ENCODE measurements at regions not wholly inside any gene's neighbourhood (a gene's known extent, or its start where the extent isn't known, plus 50 kb on each side); places are given as distances from the start of the nearest gene placed in this dataset.

GRCh38 chr6:110537208-110538123, 61.1 kb upstream of the SLC22A16 start:
- H3K27ac ChIP-seq (replicated peaks) = no peak overlapping the region
- no peak for DNase-seq (ENCODE audit: low read depth in 1 of 2, low spot score in 1 of 2)
- H3K27me3 ChIP-seq (ENCODE audit: insufficient read depth, poor library complexity, severe bottlenecking) = no peaks in the 10 kb centered on the region
- no peak for TF ChIP-seq GABPA (IDR thresholded peaks at IDR 0.05; ENCODE audit: low read depth)
- TF ChIP-seq POLR2AphosphoS5 (IDR thresholded peaks at IDR 0.05; ENCODE audit: low read depth) = no peak
- TF ChIP-seq REST (IDR thresholded peaks at IDR 0.05; ENCODE audit: insufficient replicate concordance, low read depth) = no peak
- no peak for TF ChIP-seq CTCF (IDR thresholded peaks at IDR 0.05; ENCODE audit: insufficient read depth, low read length)
- TF ChIP-seq SPI1 (IDR thresholded peaks at IDR 0.05; ENCODE audit: borderline replicate concordance, low read depth) = no peak
- H3K4me3 ChIP-seq (replicated peaks; ENCODE audit: insufficient read depth, low read length) = no peak overlapping the region

GRCh38 chr6:110534731-110535492, 58.5 kb upstream of the SLC22A16 start:
- no peak for DNase-seq (ENCODE audit: low read depth in 1 of 2, low spot score in 1 of 2)
- Histone ChIP-seq H3K27ac (replicated peaks) (no peak overlapping the region), H3K4me3 (replicated peaks; ENCODE audit: insufficient read depth, low read length) (no peak overlapping the region), H3K27me3 (ENCODE audit: insufficient read depth, poor library complexity, severe bottlenecking) (no peaks in the 10 kb centered on the region)
- TF ChIP-seq POLR2AphosphoS5 (IDR thresholded peaks at IDR 0.05; ENCODE audit: low read depth) (no peak), REST (IDR thresholded peaks at IDR 0.05; ENCODE audit: insufficient replicate concordance, low read depth) (no peak), CTCF (IDR thresholded peaks at IDR 0.05; ENCODE audit: insufficient read depth, low read length) (no peak), SPI1 (IDR thresholded peaks at IDR 0.05; ENCODE audit: borderline replicate concordance, low read depth) (no peak), GABPA (IDR thresholded peaks at IDR 0.05; ENCODE audit: low read depth) (no peak)

- H3K27ac ChIP-seq (replicated peaks) = no peak overlapping the region
These were observed 56.0 kb upstream of the SLC22A16 start for GRCh38 chr6:110532431-110532830.

GRCh38 chr6:110530671-110531070, 54.3 kb upstream of the SLC22A16 start:
- no peaks in the 10 kb centered on the region for H3K27me3 ChIP-seq (ENCODE audit: insufficient read depth, poor library complexity, severe bottlenecking)
- no peak overlapping the region for H3K4me3 ChIP-seq (replicated peaks; ENCODE audit: insufficient read depth, low read length)
- no peak for TF ChIP-seq REST (IDR thresholded peaks at IDR 0.05; ENCODE audit: insufficient replicate concordance, low read depth)
- no peak for DNase-seq (ENCODE audit: low read depth in 1 of 2, low spot score in 1 of 2)
- H3K27ac ChIP-seq (replicated peaks) = no peak overlapping the region

More at GRCh38 chr6:110532431-110532830, 56.0 kb upstream of the SLC22A16 start:
- H3K4me3 ChIP-seq (replicated peaks; ENCODE audit: insufficient read depth, low read length) = no peak overlapping the region
- no peaks in the 10 kb centered on the region for H3K27me3 ChIP-seq (ENCODE audit: insufficient read depth, poor library complexity, severe bottlenecking)
- TF ChIP-seq POLR2AphosphoS5 (IDR thresholded peaks at IDR 0.05; ENCODE audit: low read depth) (no peak), SPI1 (IDR thresholded peaks at IDR 0.05; ENCODE audit: borderline replicate concordance, low read depth) (no peak)
- no peak for DNase-seq (ENCODE audit: low read depth in 1 of 2, low spot score in 1 of 2)
